Spleen (tissue), 11 donors: ENCODE measurements at regions not wholly inside any gene's neighbourhood (a gene's known extent, or its start where the extent isn't known, plus 50 kb on each side); places are given as distances from the start of the nearest gene placed in this dataset.

ENCODE experiments used
- DNase-seq: peaks from one replicate; pipeline ENCODE4 v3.0.0-alpha.2; 2020
- H3K27ac ChIP-seq, 8 donors: fragments of 200-600 bp; sonication (generic) in 7 of 8; 1 replicate in 4 of 8; 2 replicates in 4 of 8; pipeline versions ENCODE4 v1.5.0 to v1.8.0; 2016 to 2021; ENCODE audit warnings: inconsistent platforms in 4 of 8, mild to moderate bottlenecking in 4 of 8, moderate library complexity in 1 of 8
- H3K27me3 ChIP-seq, 7 donors: fragments of 200-600 bp; sonication (generic) in 6 of 7; replicated peaks in 1 of 7; 1 replicate in 4 of 7; 2 replicates in 3 of 7; pipeline versions ENCODE4 v1.5.0 to v1.8.0; 2016 to 2021; ENCODE audit warnings: inconsistent platforms in 3 of 7, mild to moderate bottlenecking in 1 of 7
- H3K36me3 ChIP-seq, 6 donors: fragments of 200-600 bp; sonication (generic) in 5 of 6; 1 replicate in 4 of 6; 2 replicates in 2 of 6; pipeline versions ENCODE4 v1.5.0 to v1.8.0; 2016 to 2021; ENCODE audit warnings: inconsistent platforms in 2 of 6
- H3K4me1 ChIP-seq, 6 donors: fragments of 200-600 bp; sonication (generic) in 5 of 6; 1 replicate in 3 of 6; 2 replicates in 3 of 6; pipeline versions ENCODE4 v1.5.0 to v1.8.0; 2016 to 2021; ENCODE audit warnings: inconsistent platforms in 3 of 6
- H3K4me3 ChIP-seq, 8 donors: fragments of 200-600 bp; sonication (generic) in 7 of 8; 1 replicate in 4 of 8; 2 replicates in 4 of 8; pipeline versions ENCODE4 v1.5.0 to v1.8.0; 2016 to 2021; ENCODE audit warnings: inconsistent platforms in 4 of 8, mild to moderate bottlenecking in 4 of 8, moderate library complexity in 2 of 8
- H3K9me3 ChIP-seq, 8 donors: fragments of 200-600 bp; sonication (generic) in 7 of 8; 1 replicate in 4 of 8; 2 replicates in 4 of 8; pipeline versions ENCODE4 v1.5.0 to v1.8.0; 2016 to 2021; ENCODE audit warnings: inconsistent platforms in 4 of 8
- CTCF ChIP-seq, 11 experiments: fragments of 200-600 bp in 7 of 11; fragments of 450-650 bp in 4 of 11; sonication (generic) in 4 of 11; IDR thresholded peaks in 8 of 11; conservative IDR thresholded peaks in 3 of 11; 1 replicate in 7 of 11; 2 replicates in 4 of 11; pipeline versions ENCODE4 v1.4.0 to v1.8.0; 2016 to 2021; ENCODE audit warnings: antibody characterized with exemption in 11 of 11, inconsistent platforms in 4 of 11, mild to moderate bottlenecking in 1 of 11
- POLR2A ChIP-seq, 3 donors: fragments of 450-650 bp; IDR thresholded peaks; one replicate each; pipeline ENCODE4 v1.5.1; 2017; ENCODE audit warnings: antibody characterized with exemption in 3 of 3, mild to moderate bottlenecking in 1 of 3
- POLR2AphosphoS5 ChIP-seq, 3 donors: sonication (generic); formaldehyde crosslinking; IDR thresholded peaks; one replicate each; pipeline ENCODE4 v1.5.1; 2017; ENCODE audit warnings: antibody characterized with exemption in 3 of 3
- whole genome bisulfite sequencing, 5 donors: extraction: QIAGEN DNeasy Blood & Tissue Kit in 3 of 5; methylation state at CpG; one replicate each; pipeline versions ENCODE4 v1.1.5 to v1.1.7; 2013 to 2018; 5-methylcytosine and 5-hydroxymethylcytosine counted together
- intact Hi-C: fragments of 100-400 bp; cut with DNase I; formaldehyde crosslinking; loops from one replicate; pipeline ENCODE4 v1.15.0; 2023; ENCODE audit warnings: low total_unique reads
- donor health status: healthy with polysubstance abuse.
- donor health status: DM: no; HTN: no; CAD: no; lungs with moderate emphysema.
- donor health status: DM: no; HTN: no; CAD: no.
- donor health status: Bipolar disorder and iron deficiency.
- donor health status: healthy.
- donor health status: DM: no; HTN: no; CAD: no.
- donor health status: DM: yes; HTN: yes; CAD: no.

- Histone ChIP-seq H3K4me1 (peaks cover 0 to 28% (median 11%) of the 10 kb centered on the region in 6 donors), H3K27me3 (no peaks in the 10 kb centered on the region), H3K9me3 (no peaks in the 10 kb centered on the region), H3K36me3 (no peaks in the 10 kb centered on the region), H3K4me3 (no peak overlapping the region), H3K27ac (no peak overlapping the region)
- 45 to 85% (median 64%) methylated on average over 1 of the region's 1 CpG for WGBS, 5 donors
- TF ChIP-seq POLR2AphosphoS5 (IDR thresholded peaks at IDR 0.05) (no peak), CTCF (IDR thresholded peaks at IDR 0.05 in 8 of 11, conservative IDR thresholded peaks at IDR 0.05 in 3 of 11) (no peak), POLR2A (IDR thresholded peaks at IDR 0.05) (no peak)
- intact Hi-C loops, result no loop called here
- no peak for DNase-seq
Measured at GRCh38 chr6:56760842-56761241, 118.2 kb upstream of the DST start.

- Histone ChIP-seq H3K4me1 (peaks cover 0 to 27% (median 11%) of the 10 kb centered on the region in 6 donors), H3K36me3 (no peaks in the 10 kb centered on the region), H3K9me3 (no peaks in the 10 kb centered on the region), H3K27ac (no peak overlapping the region), H3K27me3 (no peaks in the 10 kb centered on the region), H3K4me3 (no peak overlapping the region)
- TF ChIP-seq POLR2A (IDR thresholded peaks at IDR 0.05), result no peak
- TF ChIP-seq POLR2AphosphoS5 (IDR thresholded peaks at IDR 0.05), result peak in 1 of 3 donors; percentile 14
- DNase-seq, result no peak
- intact Hi-C loops, result no loop called here
- 63 to 88% (median 72%) methylated on average over 2 of the region's 2 CpGs for WGBS, 5 donors
Measured at GRCh38 chr6:56759521-56759920, 116.8 kb upstream of the DST start.

- WGBS, 5 donors, result 58 to 83% (median 78%) methylated on average over 2 of the region's 2 CpGs
- intact Hi-C loops, result no loop called here
- DNase-seq, result no peak
- no peaks in the 10 kb centered on the region for H3K36me3 ChIP-seq
- H3K27me3 ChIP-seq, result no peaks in the 10 kb centered on the region
- no peaks in the 10 kb centered on the region for H3K9me3 ChIP-seq
- peaks cover 0 to 22% (median 9%) of the 10 kb centered on the region in 6 donors for H3K4me1 ChIP-seq
- TF ChIP-seq POLR2A (IDR thresholded peaks at IDR 0.05), result no peak
- TF ChIP-seq CTCF (IDR thresholded peaks at IDR 0.05 in 8 of 11, conservative IDR thresholded peaks at IDR 0.05 in 3 of 11), result no peak
- no peak for TF ChIP-seq POLR2AphosphoS5 (IDR thresholded peaks at IDR 0.05)
- H3K4me3 ChIP-seq, result no peak overlapping the region
- H3K27ac ChIP-seq, result no peak overlapping the region
Measured at GRCh38 chr6:56758553-56758952, 115.9 kb upstream of the DST start.

GRCh38 chr6:56758120-56758519, 115.4 kb upstream of the DST start:
- Histone ChIP-seq H3K9me3 (no peaks in the 10 kb centered on the region), H3K27me3 (no peaks in the 10 kb centered on the region), H3K4me3 (no peak overlapping the region), H3K27ac (no peak overlapping the region), H3K4me1 (peaks cover 0 to 22% (median 9%) of the 10 kb centered on the region in 6 donors), H3K36me3 (no peaks in the 10 kb centered on the region)
- no peak for DNase-seq
- TF ChIP-seq POLR2AphosphoS5 (IDR thresholded peaks at IDR 0.05) (no peak), CTCF (IDR thresholded peaks at IDR 0.05 in 8 of 11, conservative IDR thresholded peaks at IDR 0.05 in 3 of 11) (no peak), POLR2A (IDR thresholded peaks at IDR 0.05) (no peak)
- intact Hi-C loops, result no loop called here

- no peaks in the 10 kb centered on the region for H3K9me3 ChIP-seq
- TF ChIP-seq POLR2AphosphoS5 (IDR thresholded peaks at IDR 0.05), result no peak
- peak in 3 of 11 experiments; percentile 22 to 26 (median 26) for TF ChIP-seq CTCF (IDR thresholded peaks at IDR 0.05 in 8 of 11, conservative IDR thresholded peaks at IDR 0.05 in 3 of 11)
- intact Hi-C loops, result loop anchor here (2.0 kb wide), 1 partner anchor 53 kb away; no protein-coding TSS in a partner anchor
- H3K4me1 ChIP-seq, result peaks cover 0 to 22% (median 9%) of the 10 kb centered on the region in 6 donors
- H3K36me3 ChIP-seq, result no peaks in the 10 kb centered on the region
- DNase-seq, result no peak
- 50 to 75% (median 50%) methylated on average over 1 of the region's 1 CpG for WGBS, 5 donors
- H3K4me3 ChIP-seq, result no peak overlapping the region
- H3K27me3 ChIP-seq, result no peaks in the 10 kb centered on the region
- no peak overlapping the region for H3K27ac ChIP-seq
Measured at GRCh38 chr6:56757588-56757984, 114.9 kb upstream of the DST start.
